Neural progenitor cell (in vitro differentiated cells): ENCODE measurements at regions not wholly inside any gene's neighbourhood (a gene's known extent, or its start where the extent isn't known, plus 50 kb on each side); places are given as distances from the start of the nearest gene placed in this dataset.

Source experiments
- DNase-seq: peaks from one replicate; pipeline ENCODE4 v3.0.0-alpha.2; 2016; ENCODE audit warnings: low spot score
- H2AFZ ChIP-seq: fragments of 200-600 bp; sonication (generic); replicated peaks from 2 replicates; pipeline ENCODE4 v1.6.1; 2016; ENCODE audit warnings: antibody characterized with exemption
- H3F3A ChIP-seq: fragments of 200-600 bp; sonication (generic); 2 replicates; pipeline ENCODE4 v1.6.1; 2016; ENCODE audit warnings: antibody characterized with exemption, low read depth
- H3K27ac ChIP-seq: fragments of 200-600 bp; sonication (generic); 2 replicates; pipeline ENCODE4 v1.5.1; 2016; ENCODE audit warnings: mild to moderate bottlenecking
- H3K27me3 ChIP-seq: fragments of 200-600 bp; sonication (generic); 2 replicates; pipeline ENCODE4 v1.6.1; 2016; ENCODE audit warnings: mild to moderate bottlenecking, moderate library complexity
- H3K36me3 ChIP-seq: fragments of 200-600 bp; sonication (generic); 2 replicates; pipeline ENCODE4 v1.5.1; 2016
- H3K4me1 ChIP-seq: fragments of 200-600 bp; sonication (generic); 2 replicates; pipeline ENCODE4 v1.6.1; 2016; ENCODE audit warnings: mixed run types
- H3K4me2 ChIP-seq: fragments of 200-600 bp; sonication (generic); 2 replicates; pipeline ENCODE4 v1.6.1; 2016
- H3K4me3 ChIP-seq: fragments of 200-600 bp; sonication (generic); 2 replicates; pipeline ENCODE4 v1.5.1; 2016
- H3K79me2 ChIP-seq: fragments of 200-600 bp; sonication (generic); 2 replicates; pipeline ENCODE4 v1.6.1; 2016; ENCODE audit warnings: low read depth
- H3K9ac ChIP-seq: fragments of 200-600 bp; sonication (generic); 2 replicates; pipeline ENCODE4 v1.6.1; 2016
- H3K9me3 ChIP-seq: fragments of 200-600 bp; sonication (generic); 2 replicates; pipeline ENCODE4 v1.5.1; 2016; ENCODE audit warnings: low read depth
- H4K20me1 ChIP-seq: fragments of 200-600 bp; sonication (generic); 2 replicates; pipeline ENCODE4 v1.6.1; 2016; ENCODE audit warnings: low read depth
- H3K27ac Mint-ChIP-seq: 3 replicates; pipeline ENCODE4 v1.8.0; 2021; ENCODE audit warnings: mixed read lengths
- H3K27me3 Mint-ChIP-seq: 2 replicates; pipeline ENCODE4 v1.8.0; 2022; ENCODE audit warnings: low read depth, mild to moderate bottlenecking, inconsistent platforms, moderate library complexity, mixed read lengths; ENCODE audit not compliant: insufficient read depth
- H3K36me3 Mint-ChIP-seq: 3 replicates; pipeline ENCODE4 v1.8.0; 2021; ENCODE audit warnings: mixed read lengths
- H3K4me1 Mint-ChIP-seq: 3 replicates; pipeline ENCODE4 v1.8.0; 2021; ENCODE audit warnings: mixed read lengths
- H3K4me3 Mint-ChIP-seq: 3 replicates; pipeline ENCODE4 v1.8.0; 2021; ENCODE audit warnings: mild to moderate bottlenecking, moderate library complexity, mixed read lengths
- H3K9me3 Mint-ChIP-seq: 3 replicates; pipeline ENCODE4 v1.8.0; 2020; ENCODE audit warnings: mixed read lengths
- EZH2 ChIP-seq: fragments of 200-600 bp; sonication (generic); IDR thresholded peaks from 2 replicates; pipeline ENCODE4 v1.6.1; 2017; ENCODE audit warnings: antibody characterized with exemption, mild to moderate bottlenecking, moderate library complexity
- EZH2phosphoT487 ChIP-seq: fragments of 200-600 bp; sonication (generic); IDR thresholded peaks from 2 replicates; pipeline ENCODE4 v1.6.1; 2017; ENCODE audit warnings: antibody characterized with exemption
- TF ChIP-seq, protein P1 (sequence below): fragments of 200-600 bp; sonication (generic); IDR thresholded peaks from 2 replicates; pipeline ENCODE4 v1.5.1; 2017; ENCODE audit warnings: antibody characterized with exemption, mild to moderate bottlenecking

DNA sequence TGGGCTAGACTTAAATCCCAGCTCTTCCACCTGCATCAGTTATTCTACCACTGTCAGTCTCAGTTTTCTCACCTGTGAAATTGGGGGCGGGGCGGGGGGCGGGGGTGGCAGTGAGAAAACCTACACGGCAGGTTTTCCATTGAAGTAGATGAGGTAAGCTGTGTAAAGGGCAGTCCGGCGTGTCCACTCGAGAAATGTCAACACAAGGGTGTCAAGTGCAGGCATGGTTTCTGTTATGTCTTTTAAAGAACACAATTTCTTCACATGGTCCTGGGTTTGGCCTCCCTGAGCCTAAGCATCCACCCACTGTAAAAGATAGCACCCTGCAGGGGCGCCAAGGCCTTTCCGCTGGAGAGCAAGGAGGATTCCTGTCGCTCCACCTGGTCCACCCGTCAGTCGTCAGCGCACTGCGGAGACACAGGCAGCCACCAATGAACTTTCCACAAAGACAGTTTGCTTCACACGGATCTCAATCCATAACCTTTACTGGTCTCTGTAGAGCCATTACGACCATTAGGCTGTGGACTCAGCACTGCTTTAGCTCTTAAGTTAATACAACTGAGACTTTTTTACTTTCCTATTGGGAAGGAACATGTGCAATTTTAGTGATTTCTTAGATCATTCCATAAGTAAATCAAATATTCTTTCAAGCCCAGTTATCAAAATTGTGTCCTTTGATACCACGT is 99.5 kb upstream of the FOXB1 start:
- Histone ChIP-seq H3K9ac (no peak overlapping the region), H3K4me2 (no peak overlapping the region), H4K20me1 (no peaks in the 10 kb centered on the region), H3K27ac (no peak overlapping the region), H3K79me2 (no peaks in the 10 kb centered on the region), H3K36me3 (no peaks in the 10 kb centered on the region), H3K27me3 (no peaks in the 10 kb centered on the region), H3K4me1 (no peaks in the 10 kb centered on the region), H3F3A (no peaks in the 10 kb centered on the region), H2AFZ (no peak overlapping the region), H3K9me3 (no peaks in the 10 kb centered on the region), H3K4me3 (no peak overlapping the region)
- DNase-seq = no peak
- no peaks in the 10 kb centered on the region for H3K36me3 Mint-ChIP-seq
- TF ChIP-seq, protein P1, sequence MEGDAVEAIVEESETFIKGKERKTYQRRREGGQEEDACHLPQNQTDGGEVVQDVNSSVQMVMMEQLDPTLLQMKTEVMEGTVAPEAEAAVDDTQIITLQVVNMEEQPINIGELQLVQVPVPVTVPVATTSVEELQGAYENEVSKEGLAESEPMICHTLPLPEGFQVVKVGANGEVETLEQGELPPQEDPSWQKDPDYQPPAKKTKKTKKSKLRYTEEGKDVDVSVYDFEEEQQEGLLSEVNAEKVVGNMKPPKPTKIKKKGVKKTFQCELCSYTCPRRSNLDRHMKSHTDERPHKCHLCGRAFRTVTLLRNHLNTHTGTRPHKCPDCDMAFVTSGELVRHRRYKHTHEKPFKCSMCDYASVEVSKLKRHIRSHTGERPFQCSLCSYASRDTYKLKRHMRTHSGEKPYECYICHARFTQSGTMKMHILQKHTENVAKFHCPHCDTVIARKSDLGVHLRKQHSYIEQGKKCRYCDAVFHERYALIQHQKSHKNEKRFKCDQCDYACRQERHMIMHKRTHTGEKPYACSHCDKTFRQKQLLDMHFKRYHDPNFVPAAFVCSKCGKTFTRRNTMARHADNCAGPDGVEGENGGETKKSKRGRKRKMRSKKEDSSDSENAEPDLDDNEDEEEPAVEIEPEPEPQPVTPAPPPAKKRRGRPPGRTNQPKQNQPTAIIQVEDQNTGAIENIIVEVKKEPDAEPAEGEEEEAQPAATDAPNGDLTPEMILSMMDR = no peak
- TF ChIP-seq EZH2phosphoT487 = no peak
- no peak for TF ChIP-seq EZH2
- H3K9me3 Mint-ChIP-seq = no peaks in the 10 kb centered on the region
- H3K27me3 Mint-ChIP-seq = no peaks in the 10 kb centered on the region
- H3K4me1 Mint-ChIP-seq = no peaks in the 10 kb centered on the region
- H3K4me3 Mint-ChIP-seq = no peak overlapping the region
- no peak overlapping the region for H3K27ac Mint-ChIP-seq

DNA sequence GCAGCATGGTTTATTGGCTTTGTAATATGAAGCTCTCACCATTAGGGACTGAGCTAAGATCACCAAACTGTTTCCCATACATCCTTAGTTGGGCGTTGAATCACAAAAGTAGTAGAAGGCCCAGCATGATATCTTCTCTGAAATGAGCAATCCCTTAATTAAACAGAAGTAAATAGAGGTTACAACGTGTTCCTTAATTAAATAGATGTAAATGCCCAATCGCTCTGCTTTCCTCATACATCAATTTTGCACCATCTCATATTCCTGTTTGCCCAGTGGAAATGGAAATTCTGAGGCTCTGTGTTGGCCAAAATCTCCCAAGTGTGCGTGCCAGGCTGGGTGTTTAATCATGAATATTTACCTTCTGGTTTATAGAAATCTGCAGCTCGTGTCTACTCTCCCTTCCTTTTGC is 107.4 kb upstream of the FOXB1 start:
- Histone ChIP-seq H3K27me3 (no peaks in the 10 kb centered on the region), H3K9me3 (no peaks in the 10 kb centered on the region), H3K4me2 (no peak overlapping the region), H2AFZ (no peak overlapping the region), H3K4me3 (no peak overlapping the region), H3K36me3 (no peaks in the 10 kb centered on the region), H3K4me1 (no peaks in the 10 kb centered on the region), H3K9ac (no peak overlapping the region), H4K20me1 (peaks cover 7% of the 10 kb centered on the region), H3K79me2 (no peaks in the 10 kb centered on the region), H3K27ac (no peak overlapping the region), H3F3A (no peaks in the 10 kb centered on the region)
- TF ChIP-seq, protein P1 = no peak
- TF ChIP-seq EZH2 = no peak
- no peak for TF ChIP-seq EZH2phosphoT487
- Mint-ChIP-seq H3K4me1 (no peaks in the 10 kb centered on the region), H3K27me3 (peaks cover 10% of the 10 kb centered on the region), H3K27ac (no peak overlapping the region), H3K36me3 (no peaks in the 10 kb centered on the region), H3K9me3 (no peaks in the 10 kb centered on the region), H3K4me3 (no peak overlapping the region)
- DNase-seq = no peak

DNA sequence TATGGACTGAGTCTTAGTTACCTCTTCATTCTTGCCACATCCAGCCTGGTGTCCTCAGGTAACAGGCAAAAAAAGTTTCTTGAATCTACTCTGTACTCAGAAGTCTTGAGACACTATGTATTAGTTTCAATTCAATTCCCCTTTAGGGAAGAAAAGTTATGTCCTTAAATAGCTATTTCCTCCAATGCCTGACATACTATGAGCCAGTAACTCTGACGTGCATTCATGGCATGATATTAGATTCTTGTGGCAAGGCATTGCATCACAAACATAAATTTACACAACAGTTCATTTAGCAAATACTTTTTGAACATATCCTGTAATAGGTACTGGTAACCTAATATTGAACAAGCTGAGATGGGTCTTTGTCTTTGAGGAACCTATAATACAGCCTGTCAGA is 109.3 kb upstream of the FOXB1 start:
- Histone ChIP-seq H3K27ac (no peak overlapping the region), H2AFZ (no peak overlapping the region), H3K9me3 (no peaks in the 10 kb centered on the region), H3K4me1 (no peaks in the 10 kb centered on the region), H3K4me2 (no peak overlapping the region), H3K79me2 (no peaks in the 10 kb centered on the region), H3K36me3 (no peaks in the 10 kb centered on the region), H3K4me3 (no peak overlapping the region), H3F3A (no peaks in the 10 kb centered on the region), H3K9ac (no peak overlapping the region), H3K27me3 (no peaks in the 10 kb centered on the region), H4K20me1 (peaks cover 7% of the 10 kb centered on the region)
- no peaks in the 10 kb centered on the region for H3K9me3 Mint-ChIP-seq
- TF ChIP-seq EZH2 = no peak
- TF ChIP-seq, protein P1 = no peak
- no peak for TF ChIP-seq EZH2phosphoT487
- H3K4me3 Mint-ChIP-seq = no peak overlapping the region
- peaks cover 10% of the 10 kb centered on the region for H3K27me3 Mint-ChIP-seq
- no peak overlapping the region for H3K27ac Mint-ChIP-seq
- no peaks in the 10 kb centered on the region for H3K36me3 Mint-ChIP-seq
- no peak for DNase-seq
- H3K4me1 Mint-ChIP-seq = no peaks in the 10 kb centered on the region
